ENCODE measurements at regions not wholly inside any gene's neighbourhood (a gene's known extent, or its start where the extent isn't known, plus 50 kb on each side); places are given as distances from the start of the nearest gene placed in this dataset.

- TF ChIP-seq CTCF (IDR thresholded peaks at IDR 0.05; ENCODE audit: control insufficient read depth, insufficient read depth, low read depth, low read length, missing control alignments): no peak
- H3K4me3 ChIP-seq (ENCODE audit: control insufficient read depth, low read depth, low read length): no peak overlapping the region
- DNase-seq (ENCODE audit: low read depth): no peak
Observed at GRCh38 chr1:29934255-29934772, 698.0 kb downstream of the PTPRU start.

- no peak overlapping the region for H3K4me3 ChIP-seq (ENCODE audit: control insufficient read depth, low read depth, low read length)
- TF ChIP-seq CTCF (IDR thresholded peaks at IDR 0.05; ENCODE audit: control insufficient read depth, insufficient read depth, low read depth, low read length, missing control alignments): no peak
- DNase-seq (ENCODE audit: low read depth): no peak
Observed at GRCh38 chr1:29933067-29933466, 696.7 kb downstream of the PTPRU start.

GRCh38 chr1:29932626-29933025 lies 696.3 kb downstream of the PTPRU start:
- no peak overlapping the region for H3K4me3 ChIP-seq (ENCODE audit: control insufficient read depth, low read depth, low read length)
- DNase-seq (ENCODE audit: low read depth): no peak
- no peak for TF ChIP-seq CTCF (IDR thresholded peaks at IDR 0.05; ENCODE audit: control insufficient read depth, insufficient read depth, low read depth, low read length, missing control alignments)

- H3K4me3 ChIP-seq (ENCODE audit: control insufficient read depth, low read depth, low read length): no peak overlapping the region
- no peak for DNase-seq (ENCODE audit: low read depth)
- no peak for TF ChIP-seq CTCF (IDR thresholded peaks at IDR 0.05; ENCODE audit: control insufficient read depth, insufficient read depth, low read depth, low read length, missing control alignments)
Observed at GRCh38 chr1:29931477-29932175, 695.3 kb downstream of the PTPRU start.

GRCh38 chr1:29925058-29925457 lies 688.7 kb downstream of the PTPRU start:
- DNase-seq (ENCODE audit: low read depth): no peak
- no peak overlapping the region for H3K4me3 ChIP-seq (ENCODE audit: control insufficient read depth, low read depth, low read length)
- no peak for TF ChIP-seq CTCF (IDR thresholded peaks at IDR 0.05; ENCODE audit: control insufficient read depth, insufficient read depth, low read depth, low read length, missing control alignments)

GRCh38 chr1:29924017-29924431 lies 687.7 kb downstream of the PTPRU start:
- no peak for TF ChIP-seq CTCF (IDR thresholded peaks at IDR 0.05; ENCODE audit: control insufficient read depth, insufficient read depth, low read depth, low read length, missing control alignments)
- DNase-seq (ENCODE audit: low read depth): no peak
- H3K4me3 ChIP-seq (ENCODE audit: control insufficient read depth, low read depth, low read length): no peak overlapping the region

All from AG09309 (cell line).